CD14-positive monocyte (primary cell): ENCODE measurements at regions not wholly inside any gene's neighbourhood (a gene's known extent, or its start where the extent isn't known, plus 50 kb on each side); places are given as distances from the start of the nearest gene placed in this dataset.
"Not testable (repeated sequence)": the region's sequence is repeated elsewhere in the genome, so short reads cannot be mapped to it uniquely, and the experiment has no call there.

Experiments used
- DNase-seq, 3 donors: peaks; one replicate each; pipeline ENCODE4 v3.0.0-alpha.2; 2011 to 2022
- H2AFZ ChIP-seq: 2 replicates; pipeline ENCODE4 v1.6.0; 2012; ENCODE audit warnings: mild to moderate bottlenecking, low read depth, low read length, inconsistent platforms; ENCODE audit not compliant: insufficient read depth, poor library complexity, severe bottlenecking
- H3K27ac ChIP-seq, 2 donors: 1 replicate in 1 of 2; 2 replicates in 1 of 2; pipeline ENCODE4 v1.5.1; 2012 to 2013; ENCODE audit warnings: low read length in 2 of 2, control low read depth in 1 of 2, inconsistent platforms in 1 of 2, low read depth in 1 of 2, mild to moderate bottlenecking in 1 of 2
- H3K27me3 ChIP-seq, 2 donors: one replicate each; pipeline versions ENCODE4 v1.6.0 to v1.6.1; 2011 to 2013; ENCODE audit warnings: low read length in 2 of 2; ENCODE audit not compliant: control insufficient read depth in 2 of 2, insufficient read depth in 2 of 2
- H3K36me3 ChIP-seq, 2 donors: replicated peaks in 1 of 2; 1 replicate in 1 of 2; 2 replicates in 1 of 2; pipeline versions ENCODE4 v1.5.1 to v1.6.1; 2012 to 2013; ENCODE audit warnings: low read length in 2 of 2, control low read depth in 1 of 2, inconsistent platforms in 1 of 2, mild to moderate bottlenecking in 1 of 2; ENCODE audit not compliant: insufficient read depth in 2 of 2, control insufficient read depth in 1 of 2
- H3K4me1 ChIP-seq, 2 donors: 1 replicate in 1 of 2; 2 replicates in 1 of 2; pipeline versions ENCODE4 v1.5.1 to v1.6.1; 2012 to 2013; ENCODE audit warnings: low read length in 2 of 2, control low read depth in 1 of 2, inconsistent platforms in 1 of 2, mild to moderate bottlenecking in 1 of 2, moderate library complexity in 1 of 2; ENCODE audit not compliant: insufficient read depth in 2 of 2, control insufficient read depth in 1 of 2
- H3K4me2 ChIP-seq: replicated peaks from 2 replicates; pipeline ENCODE3; 2012; ENCODE audit warnings: low read length, moderate library complexity, mild to moderate bottlenecking; ENCODE audit not compliant: poor library complexity, severe bottlenecking; ENCODE audit errors: extremely low read depth
- H3K4me3 ChIP-seq, 3 experiments: fragments of 200-600 bp in 1 of 3; sonication (generic) in 1 of 3; replicated peaks in 1 of 3; 1 replicate in 2 of 3; 2 replicates in 1 of 3; pipeline ENCODE4 v1.5.1; 2011 to 2013; ENCODE audit warnings: low read length in 3 of 3, mild to moderate bottlenecking in 3 of 3, control low read depth in 2 of 3, low read depth in 2 of 3, inconsistent platforms in 1 of 3, moderate library complexity in 1 of 3
- H3K79me2 ChIP-seq: 2 replicates; pipeline ENCODE4 v1.6.0; 2012; ENCODE audit warnings: mild to moderate bottlenecking, control low read depth, inconsistent platforms, low read length, moderate library complexity; ENCODE audit not compliant: insufficient read depth
- H3K9ac ChIP-seq: 2 replicates; pipeline ENCODE4 v1.6.0; 2017; ENCODE audit warnings: low read length, mild to moderate bottlenecking; ENCODE audit not compliant: insufficient read depth, poor library complexity, severe bottlenecking
- H3K9me3 ChIP-seq, 2 donors: replicated peaks in 1 of 2; 1 replicate in 1 of 2; 2 replicates in 1 of 2; pipeline versions ENCODE4 v1.5.1 to v1.6.1; 2012 to 2013; ENCODE audit warnings: low read length in 2 of 2, control low read depth in 1 of 2; ENCODE audit not compliant: control insufficient read depth in 1 of 2, insufficient read depth in 1 of 2
- H4K20me1 ChIP-seq: 2 replicates; pipeline ENCODE4 v1.6.0; 2012; ENCODE audit warnings: mild to moderate bottlenecking, low read length, control low read depth, moderate library complexity; ENCODE audit not compliant: insufficient read depth
- H3K27ac Mint-ChIP-seq, 7 donors: one replicate each; pipeline ENCODE4 v1.8.0; 2020; ENCODE audit warnings: mild to moderate bottlenecking in 7 of 7, mixed read lengths in 7 of 7, moderate library complexity in 6 of 7, inconsistent platforms in 2 of 7
- H3K27me3 Mint-ChIP-seq, 3 donors: one replicate each; pipeline ENCODE4 v1.8.0; 2021 to 2022; ENCODE audit warnings: low read depth in 3 of 3, mild to moderate bottlenecking in 3 of 3, mixed read lengths in 3 of 3, moderate library complexity in 3 of 3, inconsistent platforms in 1 of 3
- H3K36me3 Mint-ChIP-seq, 2 donors: one replicate each; pipeline ENCODE4 v1.8.0; 2020; ENCODE audit warnings: mixed read lengths in 2 of 2, inconsistent platforms in 1 of 2, mild to moderate bottlenecking in 1 of 2
- H3K4me1 Mint-ChIP-seq: one replicate; pipeline ENCODE4 v1.8.0; 2020; ENCODE audit warnings: mild to moderate bottlenecking, mixed read lengths
- H3K4me3 Mint-ChIP-seq, 2 donors: one replicate each; pipeline ENCODE4 v1.8.0; 2020; ENCODE audit warnings: mild to moderate bottlenecking in 2 of 2, mixed read lengths in 2 of 2, moderate library complexity in 1 of 2
- H3K9me3 Mint-ChIP-seq, 7 donors: one replicate each; pipeline ENCODE4 v1.8.0; 2020 to 2022; ENCODE audit warnings: mixed read lengths in 7 of 7, mild to moderate bottlenecking in 6 of 7, moderate library complexity in 6 of 7, inconsistent platforms in 2 of 7
- WGBS: methylation state at CpG from one replicate; pipeline ENCODE4 v1.1.5; 2013; ENCODE audit warnings: missing lambda C conversion rate; ENCODE audit not compliant: insufficient coverage; 5-methylcytosine and 5-hydroxymethylcytosine counted together
- intact Hi-C, 2 donors: fragments of 100-400 bp; cut with micrococcal nuclease; formaldehyde crosslinking; loops; one replicate each; pipeline versions ENCODE4 v1.15.0 to v1.15.1; 2023
- TF ChIP-seq, protein P1 (sequence below): fragments of 200-600 bp; IDR thresholded peaks from one replicate; pipeline ENCODE4 v1.8.0; 2022; ENCODE audit warnings: antibody characterized with exemption, mild to moderate bottlenecking

DNA sequence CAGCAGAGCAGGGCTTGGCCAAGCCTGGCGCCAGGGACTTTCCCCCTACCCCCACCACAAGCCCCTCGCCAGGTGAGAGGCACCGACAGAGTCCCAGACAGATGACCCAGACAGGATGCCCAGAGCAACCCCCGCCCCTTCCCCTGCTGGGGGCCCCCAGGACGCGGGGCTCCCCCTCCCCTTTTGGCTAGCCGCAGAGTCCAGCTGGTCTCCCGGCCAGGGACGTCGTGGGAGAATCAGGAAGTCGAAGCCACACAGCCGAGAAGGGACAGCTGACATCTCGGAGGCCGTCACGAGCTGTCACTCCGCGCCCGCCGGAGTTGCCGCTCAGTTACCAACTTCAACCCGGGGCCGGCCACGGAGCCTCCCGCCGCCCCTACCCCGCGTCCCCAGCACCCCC, 84.6 kb upstream of the FRG2C start:
- H2AFZ ChIP-seq = peak overlapping the region; percentile 65
- H3K79me2 ChIP-seq, H3K27me3 ChIP-seq, H3K36me3 Mint-ChIP-seq, H3K27ac ChIP-seq, intact Hi-C loops, H3K9ac ChIP-seq, H4K20me1 ChIP-seq, H3K4me1 ChIP-seq, H3K9me3 ChIP-seq, H3K36me3 ChIP-seq, H3K4me1 Mint-ChIP-seq: not testable (repeated sequence)
- Mint-ChIP-seq H3K27ac (peak overlapping the region in 1 of 7 donors; percentile 10), H3K9me3 (peaks cover 0 to 11% (median 5%) of the 10 kb centered on the region in 7 donors), H3K27me3 (peaks cover 30 to 47% (median 40%) of the 10 kb centered on the region in 3 donors), H3K4me3 (peak overlapping the region; percentile 70 to 84)
- peak overlapping the region; percentile 36 for H3K4me2 ChIP-seq
- peak overlapping the region in 1 of 3 experiments; percentile 55 for H3K4me3 ChIP-seq
- peak in 1 of 3 donors; percentile 25 for DNase-seq
- WGBS = 0% methylated on average over 4 of the region's 27 CpGs

DNA sequence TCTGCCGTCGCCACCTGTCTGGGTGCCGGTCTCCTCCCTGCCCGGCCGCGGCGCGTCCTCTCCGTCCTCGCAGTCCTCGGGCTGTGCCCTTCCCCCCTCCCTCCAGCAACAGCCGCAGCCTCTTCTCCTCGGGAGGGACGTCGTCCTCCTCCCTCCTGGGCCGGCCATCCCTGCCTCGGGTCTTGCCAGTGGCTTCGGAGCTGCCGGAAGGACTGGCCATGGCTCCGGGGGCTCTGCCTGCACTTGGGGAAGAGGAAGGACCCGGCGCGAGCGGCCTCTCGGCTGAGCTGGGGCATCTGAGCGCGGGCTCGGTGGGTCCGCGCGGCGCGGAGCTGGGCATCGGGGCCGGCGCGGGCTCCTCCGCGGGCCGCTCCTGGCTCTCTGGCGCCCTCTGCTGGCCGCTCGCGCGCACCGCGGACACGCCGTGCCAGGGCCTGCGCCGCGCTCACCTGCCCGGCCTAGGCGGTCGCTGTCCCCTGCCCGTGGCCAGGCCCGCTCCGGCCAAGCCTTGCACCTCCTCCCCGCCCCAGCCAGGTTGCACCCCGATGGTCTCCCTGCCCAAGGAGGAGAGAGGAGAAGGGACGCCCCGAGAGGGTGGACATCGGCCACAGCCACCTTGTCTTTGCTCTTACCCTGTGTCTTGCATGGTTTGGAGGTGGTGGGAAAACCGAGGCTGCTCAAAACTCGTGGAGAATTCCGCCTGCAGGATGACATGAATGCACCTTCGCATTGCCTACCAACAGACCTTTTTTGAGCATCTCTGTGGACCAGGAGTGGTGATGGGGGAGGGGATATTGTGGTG, 83.9 kb upstream of the FRG2C start:
- H3K27me3 ChIP-seq, H3K79me2 ChIP-seq, DNase-seq, H3K27ac ChIP-seq, H3K9me3 ChIP-seq, intact Hi-C loops, H3K9ac ChIP-seq, H4K20me1 ChIP-seq, H3K4me1 Mint-ChIP-seq, H3K4me1 ChIP-seq, H3K36me3 ChIP-seq, H3K36me3 Mint-ChIP-seq, H3K27ac Mint-ChIP-seq: not testable (repeated sequence)
- Mint-ChIP-seq H3K4me3 (peak overlapping the region; percentile 70 to 84), H3K27me3 (peaks cover 30 to 48% (median 37%) of the 10 kb centered on the region in 3 donors), H3K9me3 (peaks cover 0 to 11% (median 5%) of the 10 kb centered on the region in 7 donors)
- 2% methylated on average over 54 of the region's 67 CpGs for WGBS
- Histone ChIP-seq H2AFZ (peak overlapping the region; percentile 65), H3K4me2 (peak overlapping the region; percentile 36), H3K4me3 (peak overlapping the region; percentile 17 to 55 (median 32))
- TF ChIP-seq, protein P1, sequence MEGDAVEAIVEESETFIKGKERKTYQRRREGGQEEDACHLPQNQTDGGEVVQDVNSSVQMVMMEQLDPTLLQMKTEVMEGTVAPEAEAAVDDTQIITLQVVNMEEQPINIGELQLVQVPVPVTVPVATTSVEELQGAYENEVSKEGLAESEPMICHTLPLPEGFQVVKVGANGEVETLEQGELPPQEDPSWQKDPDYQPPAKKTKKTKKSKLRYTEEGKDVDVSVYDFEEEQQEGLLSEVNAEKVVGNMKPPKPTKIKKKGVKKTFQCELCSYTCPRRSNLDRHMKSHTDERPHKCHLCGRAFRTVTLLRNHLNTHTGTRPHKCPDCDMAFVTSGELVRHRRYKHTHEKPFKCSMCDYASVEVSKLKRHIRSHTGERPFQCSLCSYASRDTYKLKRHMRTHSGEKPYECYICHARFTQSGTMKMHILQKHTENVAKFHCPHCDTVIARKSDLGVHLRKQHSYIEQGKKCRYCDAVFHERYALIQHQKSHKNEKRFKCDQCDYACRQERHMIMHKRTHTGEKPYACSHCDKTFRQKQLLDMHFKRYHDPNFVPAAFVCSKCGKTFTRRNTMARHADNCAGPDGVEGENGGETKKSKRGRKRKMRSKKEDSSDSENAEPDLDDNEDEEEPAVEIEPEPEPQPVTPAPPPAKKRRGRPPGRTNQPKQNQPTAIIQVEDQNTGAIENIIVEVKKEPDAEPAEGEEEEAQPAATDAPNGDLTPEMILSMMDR = peak; percentile 67

GRCh38 chr3:75582536-75582935, 81.6 kb upstream of the FRG2C start:
- H3K36me3 ChIP-seq, H3K4me3 ChIP-seq, H3K9ac ChIP-seq, DNase-seq, H3K4me1 ChIP-seq, H3K9me3 ChIP-seq, intact Hi-C loops, H3K4me1 Mint-ChIP-seq, H3K4me3 Mint-ChIP-seq, H3K79me2 ChIP-seq, H3K27ac ChIP-seq, H3K4me2 ChIP-seq, H2AFZ ChIP-seq, H4K20me1 ChIP-seq, H3K27me3 ChIP-seq, H3K36me3 Mint-ChIP-seq: not testable (repeated sequence)
- Mint-ChIP-seq H3K9me3 (peaks cover 0 to 11% (median 5%) of the 10 kb centered on the region in 7 donors), H3K27me3 (peaks cover 30 to 48% (median 36%) of the 10 kb centered on the region in 3 donors), H3K27ac (peak overlapping the region in 1 of 7 donors; percentile 0)
- no CpG with 5 or more reads among the region's 3 CpGs for WGBS

DNA sequence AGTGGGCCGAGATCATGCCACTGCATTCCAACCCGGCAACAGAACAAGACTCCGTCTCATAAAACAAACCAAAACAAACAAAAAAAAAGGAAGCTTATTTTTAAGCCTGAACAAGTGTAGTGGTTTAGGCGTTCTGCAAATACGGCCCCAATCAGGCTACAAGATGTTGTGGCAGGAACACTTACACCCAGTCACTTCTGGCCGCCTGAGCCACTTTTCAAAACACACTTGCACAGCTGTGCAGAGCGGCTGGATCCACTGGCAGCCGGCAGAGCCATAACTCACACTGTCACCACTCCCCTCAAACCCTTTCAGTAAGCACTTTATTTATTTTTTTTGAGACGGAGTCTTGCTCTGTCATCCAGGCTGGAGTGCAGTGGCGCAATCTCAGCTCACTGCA, 81.0 kb upstream of the FRG2C start:
- H3K79me2 ChIP-seq, H3K27ac ChIP-seq, H3K27ac Mint-ChIP-seq, H3K27me3 ChIP-seq, DNase-seq, H3K4me3 ChIP-seq, H3K36me3 ChIP-seq, intact Hi-C loops, H3K9me3 ChIP-seq, H3K9ac ChIP-seq, H3K4me2 ChIP-seq, H3K36me3 Mint-ChIP-seq, H2AFZ ChIP-seq, H4K20me1 ChIP-seq, H3K4me3 Mint-ChIP-seq, H3K4me1 ChIP-seq, H3K4me1 Mint-ChIP-seq: not testable (repeated sequence)
- 0% methylated on average over 5 of the region's 10 CpGs for WGBS
- Mint-ChIP-seq H3K9me3 (peaks cover 0 to 11% (median 5%) of the 10 kb centered on the region in 7 donors), H3K27me3 (peaks cover 29 to 43% (median 36%) of the 10 kb centered on the region in 3 donors)
